CD4-positive, alpha-beta T cell treated with Interleukin-6 for 4 hours (primary cell): ENCODE measurements at regions not wholly inside any gene's neighbourhood (a gene's known extent, or its start where the extent isn't known, plus 50 kb on each side); places are given as distances from the start of the nearest gene placed in this dataset.

ENCODE experiments used
- DNase-seq: peaks from one replicate; pipeline ENCODE4 v3.0.0-alpha.2; 2020; ENCODE audit warnings: mixed read lengths

DNA sequence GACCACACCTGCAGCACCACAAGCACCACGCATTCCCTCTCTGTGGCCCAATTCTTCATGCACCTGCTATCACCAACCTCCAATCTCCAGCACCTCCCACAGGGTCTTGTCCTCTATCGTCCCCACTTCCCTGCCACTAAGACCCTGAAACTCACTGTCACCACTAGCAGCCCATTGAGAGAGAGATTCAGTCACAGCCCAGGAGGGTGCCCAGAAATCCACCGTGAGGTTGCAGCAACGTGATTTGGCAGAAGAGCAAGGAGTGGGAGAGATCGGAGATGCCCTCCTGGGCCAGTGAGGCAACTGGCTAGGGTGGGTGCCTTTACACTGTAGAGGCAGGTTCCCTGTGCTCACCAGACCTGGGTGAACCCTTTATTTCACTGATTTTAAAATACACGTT is 90.1 kb downstream of the ANKRD60 start:
- no peak for DNase-seq

DNA sequence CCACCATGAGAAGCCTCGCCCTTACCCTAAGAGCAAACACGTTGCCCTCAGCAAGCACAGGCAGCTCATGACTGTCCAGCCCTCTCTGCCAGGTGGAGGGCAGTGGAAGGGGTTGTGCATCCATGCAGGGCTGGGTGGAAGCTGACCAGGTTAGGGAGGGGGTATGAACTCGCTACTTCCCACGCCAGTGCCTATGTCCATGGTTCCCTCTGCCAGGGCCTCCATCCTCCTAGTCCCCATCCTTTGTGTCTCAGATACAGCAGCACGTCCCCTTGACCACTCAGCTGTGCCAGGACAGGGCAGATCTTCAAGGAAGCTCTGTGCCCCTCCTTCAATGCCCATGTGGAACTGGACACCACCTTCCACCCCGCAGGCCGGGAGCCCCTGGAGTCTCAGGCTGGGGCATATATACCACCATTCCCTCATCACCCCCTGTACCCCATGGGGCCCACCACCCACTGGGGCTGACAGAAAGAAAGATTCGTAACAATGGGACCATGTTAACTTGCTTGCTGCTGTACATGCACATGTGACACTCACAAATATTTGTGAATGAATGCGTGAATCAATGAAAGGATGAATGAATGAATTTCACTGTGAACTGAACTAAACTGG is 90.7 kb downstream of the ANKRD60 start:
- DNase-seq = no peak

DNA sequence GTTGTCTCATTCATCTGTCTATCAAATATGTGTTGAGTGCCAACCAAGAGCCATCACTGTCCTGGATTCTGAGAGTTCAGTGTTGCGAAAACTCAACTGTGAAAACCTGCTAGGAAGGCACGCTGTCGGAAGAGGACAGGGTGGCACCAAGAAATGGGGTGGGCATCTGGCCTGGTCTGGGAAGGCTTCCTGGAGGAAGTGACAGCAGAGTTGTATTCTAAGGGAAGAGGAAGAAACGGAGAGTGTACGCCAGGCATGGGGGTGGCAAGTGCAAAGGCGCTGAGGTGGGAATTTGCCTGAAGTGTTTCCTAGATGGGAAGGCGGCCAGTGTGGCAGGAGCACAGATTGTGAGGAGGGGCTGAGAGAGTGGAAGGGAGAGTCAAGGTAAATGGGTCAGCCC is 91.2 kb downstream of the ANKRD60 start:
- DNase-seq = no peak

DNA sequence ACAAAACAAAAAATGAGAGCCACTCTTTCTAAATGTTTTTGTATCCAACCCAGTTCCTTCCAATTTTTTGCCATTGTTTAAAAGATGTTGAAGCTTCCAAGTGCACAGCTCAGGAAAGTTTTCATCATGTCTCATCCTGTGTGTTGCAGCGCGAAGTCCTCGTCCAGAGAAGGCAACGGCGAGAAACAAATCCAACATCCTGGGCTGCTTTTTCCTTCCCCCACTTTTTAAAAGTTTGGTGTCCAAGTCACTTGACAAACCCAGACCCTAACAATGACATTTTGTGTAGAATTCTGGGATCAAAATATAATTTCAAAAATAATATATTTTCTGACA is 92.3 kb downstream of the ANKRD60 start:
- no peak for DNase-seq

DNA sequence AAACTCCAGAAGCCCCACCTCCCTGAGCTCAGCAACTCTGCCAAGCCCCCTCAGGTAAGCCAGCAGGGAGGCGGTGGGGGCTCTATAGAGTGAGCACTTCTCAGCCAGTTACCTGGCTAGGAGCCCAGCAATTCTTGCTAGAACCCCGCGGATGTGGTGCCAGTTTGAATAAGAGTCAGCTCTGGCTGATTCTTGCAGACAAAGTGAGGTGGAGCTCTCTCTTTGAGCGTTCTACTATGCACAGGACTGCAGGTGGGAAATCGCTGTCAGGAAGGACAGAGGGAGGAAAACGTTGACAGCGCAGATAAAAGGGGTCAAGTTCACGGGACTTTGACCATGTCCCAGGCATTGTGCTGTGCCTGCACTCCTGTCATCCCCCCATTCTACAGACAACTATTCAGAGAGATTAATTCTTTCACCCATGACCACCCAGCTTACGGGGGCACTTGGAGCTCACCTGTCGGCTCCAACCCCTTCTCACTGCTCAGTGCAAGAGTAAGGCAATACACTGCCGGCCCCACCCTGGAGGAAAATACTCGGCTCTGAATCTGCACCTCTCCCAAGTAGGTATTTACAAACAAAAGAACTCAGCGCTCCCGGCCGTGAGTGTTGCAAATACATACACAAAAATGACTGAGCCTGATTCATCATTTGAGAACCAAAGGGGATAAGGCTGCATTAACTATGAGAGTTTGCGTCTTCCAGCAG is 92.9 kb downstream of the ANKRD60 start:
- DNase-seq = no peak

DNA sequence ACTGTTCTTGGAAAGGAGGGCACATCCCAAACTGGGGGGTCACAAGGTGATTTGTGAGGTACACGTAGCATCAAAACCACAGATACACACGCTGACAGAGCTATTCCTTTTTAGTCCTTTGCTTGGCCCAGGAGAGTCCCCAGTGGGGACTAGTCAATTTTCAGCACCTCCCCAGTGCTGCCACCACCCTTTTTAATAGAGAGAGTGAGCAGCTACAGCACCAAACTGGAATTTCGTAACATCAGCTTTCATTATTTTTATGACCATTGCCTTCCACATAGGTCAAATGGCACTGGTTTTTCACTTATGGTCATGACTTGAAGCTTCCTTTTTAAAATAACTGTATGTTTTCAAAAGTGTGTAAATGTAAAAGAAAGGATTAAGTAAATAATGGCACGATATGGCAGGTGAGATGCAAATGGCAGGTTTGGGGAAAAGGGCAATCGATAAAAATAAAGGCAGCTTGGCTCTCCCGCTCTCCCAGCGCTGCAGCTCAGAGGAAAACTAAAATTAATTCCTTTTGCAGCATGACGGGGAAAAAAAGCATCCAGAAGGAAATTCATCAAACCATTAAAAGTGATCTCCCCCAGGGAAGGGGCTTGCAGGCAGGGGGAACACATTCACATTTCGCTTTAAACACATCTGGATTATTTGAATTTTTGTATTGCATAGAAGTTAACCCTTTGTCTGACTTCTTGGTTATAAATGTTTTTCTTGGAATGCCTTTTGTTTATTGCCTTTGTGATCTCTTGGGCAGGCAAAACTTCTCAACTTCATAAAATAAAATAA is 95.2 kb downstream of the ANKRD60 start:
- DNase-seq = no peak

DNA sequence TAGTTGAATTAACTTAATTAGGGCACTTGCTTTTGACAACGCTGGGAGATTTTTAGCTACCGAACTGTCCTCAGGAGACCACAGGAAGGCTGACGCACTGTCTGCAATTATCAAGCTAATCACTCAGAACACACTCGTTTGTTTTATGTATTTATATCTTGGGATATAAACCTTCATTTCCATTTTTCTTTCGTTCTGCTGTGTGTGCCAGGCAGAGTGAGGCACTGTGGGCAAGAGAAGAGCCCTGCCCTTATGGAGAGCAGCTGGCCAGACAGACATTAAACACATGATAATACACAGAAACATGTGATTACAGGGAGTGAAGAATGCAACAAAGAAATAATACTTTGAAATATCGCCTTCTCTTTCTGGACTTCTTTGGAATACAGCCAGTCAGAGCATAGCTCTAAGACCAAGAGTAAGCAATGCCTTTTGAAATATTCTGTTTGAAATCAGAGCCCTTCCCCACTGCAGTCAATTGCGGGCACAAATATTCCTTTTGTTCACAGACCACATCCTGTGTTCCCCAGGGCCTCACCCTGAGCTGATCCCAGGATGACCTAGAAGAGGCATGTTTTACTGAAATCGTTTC is 96.8 kb downstream of the ANKRD60 start:
- no peak for DNase-seq

DNA sequence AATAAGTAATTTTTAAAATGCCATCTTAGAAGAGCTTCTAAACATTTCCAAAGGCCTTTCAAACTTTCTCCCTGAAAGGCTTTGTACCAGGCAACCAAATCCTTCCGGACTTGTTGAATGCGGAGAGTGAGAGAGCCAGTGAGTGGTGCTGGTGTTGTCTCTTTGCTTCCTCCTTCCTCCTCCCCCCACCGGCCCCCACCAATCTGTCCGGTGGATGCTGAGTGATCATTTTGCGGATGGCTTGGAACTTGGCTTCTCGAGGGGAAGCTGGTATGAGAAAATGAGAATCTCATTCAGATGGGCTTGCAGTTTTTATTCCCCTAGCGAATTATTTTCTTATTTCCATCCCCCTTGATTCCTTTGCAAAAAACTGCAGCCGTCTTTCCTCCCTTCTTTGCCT is 97.3 kb downstream of the ANKRD60 start:
- no peak for DNase-seq

DNA sequence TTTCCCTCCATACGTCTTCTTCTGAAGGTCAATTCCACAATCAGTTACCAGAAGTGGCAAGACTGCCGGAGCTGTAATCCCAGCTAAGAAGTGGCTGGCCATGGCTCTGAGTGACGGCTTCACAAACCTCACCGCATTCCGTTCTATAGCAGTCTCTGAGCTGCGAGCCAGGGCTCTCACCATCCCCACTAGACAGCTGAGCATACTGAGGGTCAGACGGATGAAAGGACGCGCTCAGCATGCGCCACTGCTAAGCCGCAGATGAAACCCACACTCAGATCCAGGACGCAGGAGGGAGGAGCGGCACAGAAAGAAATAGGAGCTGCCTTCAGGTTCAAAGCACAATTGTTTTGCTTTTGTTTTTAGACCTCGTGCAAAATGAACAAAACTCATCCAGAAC is 97.9 kb downstream of the ANKRD60 start:
- DNase-seq = no peak

DNA sequence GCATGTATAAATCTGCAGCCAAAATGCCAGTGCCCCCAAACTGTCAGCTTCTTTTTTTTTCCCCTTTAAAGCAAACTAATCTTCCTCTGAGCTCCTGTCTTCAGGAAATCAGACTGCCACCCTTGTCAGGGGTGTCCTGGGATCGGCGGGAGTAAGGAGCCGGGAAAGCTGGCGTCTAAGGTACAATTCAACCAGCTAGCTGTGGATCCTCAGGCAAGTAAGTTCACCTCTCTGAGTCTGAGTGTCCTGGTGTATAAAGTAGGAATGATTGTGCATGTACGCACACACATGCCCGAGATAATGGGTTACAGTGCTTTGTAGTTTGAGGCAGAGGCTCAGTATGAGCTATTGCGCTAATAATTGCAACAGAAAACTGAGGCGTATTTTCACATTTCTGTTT is 98.3 kb downstream of the ANKRD60 start:
- no peak for DNase-seq

DNA sequence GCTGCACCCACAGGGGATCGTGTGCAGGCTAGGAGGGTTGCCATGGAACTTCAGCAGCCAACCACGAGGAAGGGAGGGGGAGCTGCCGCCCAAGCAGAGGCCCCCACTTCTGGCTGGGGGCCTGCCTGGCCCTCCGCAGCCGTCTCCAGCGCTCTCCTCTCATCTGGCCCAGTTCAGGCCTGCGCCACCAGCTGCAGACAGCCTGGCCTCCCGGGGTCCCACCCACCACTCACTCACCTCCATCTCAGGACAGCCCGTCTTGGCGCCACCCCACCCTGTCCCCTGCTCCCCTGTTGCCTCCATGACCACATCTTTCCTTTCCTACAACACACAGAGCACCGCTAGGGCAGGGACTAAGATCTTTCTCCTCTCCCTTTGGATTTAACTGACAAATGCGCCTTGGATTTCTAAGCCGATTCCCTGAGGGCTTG is 98.7 kb downstream of the ANKRD60 start:
- DNase-seq = no peak

DNA sequence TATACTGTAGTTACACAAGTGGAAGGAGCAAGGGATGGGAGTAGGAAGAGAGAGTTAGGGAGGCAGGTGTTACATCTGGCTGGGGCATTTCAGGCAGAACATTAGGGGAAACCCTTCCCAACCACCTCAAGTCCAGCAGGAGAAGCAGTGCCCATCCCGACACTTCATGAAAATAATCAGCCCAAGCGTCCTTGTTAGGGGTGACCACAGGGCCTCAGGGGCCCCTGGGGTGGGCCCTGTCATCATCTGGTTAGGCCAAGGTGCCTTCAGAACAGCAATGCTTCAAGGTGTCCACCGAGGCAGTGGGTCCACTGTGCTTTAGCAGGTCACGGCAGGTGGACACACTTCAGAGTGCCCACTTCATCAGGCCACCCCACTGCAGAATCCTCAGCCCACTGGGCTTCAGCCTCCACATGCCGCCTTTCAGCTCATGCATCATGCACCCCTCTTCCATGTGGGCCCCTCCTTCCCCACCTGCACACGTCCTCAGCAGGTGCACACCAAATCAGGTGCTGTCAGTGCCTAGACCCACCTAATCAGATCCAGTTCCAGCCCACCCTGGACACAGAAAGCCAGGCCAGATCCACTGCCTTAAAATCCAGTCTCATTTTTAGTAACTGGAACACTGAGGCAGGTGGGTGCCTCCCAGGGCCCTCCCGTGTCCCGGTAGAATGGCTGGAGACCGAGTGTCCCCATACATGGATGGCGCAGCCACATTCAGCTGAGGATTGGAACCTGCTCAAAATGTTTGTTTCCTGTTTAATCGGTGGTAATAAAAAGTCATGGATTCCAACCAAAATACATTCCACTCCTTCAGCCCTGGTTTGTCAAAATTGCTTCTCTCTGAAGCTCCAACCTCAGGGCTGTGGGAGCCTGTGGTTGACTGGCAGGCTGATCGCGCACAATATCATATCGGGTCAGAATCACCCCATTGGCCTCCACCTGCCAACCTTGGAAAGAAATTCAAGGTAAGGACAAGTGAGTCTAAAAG is 99.5 kb downstream of the ANKRD60 start:
- no peak for DNase-seq

DNA sequence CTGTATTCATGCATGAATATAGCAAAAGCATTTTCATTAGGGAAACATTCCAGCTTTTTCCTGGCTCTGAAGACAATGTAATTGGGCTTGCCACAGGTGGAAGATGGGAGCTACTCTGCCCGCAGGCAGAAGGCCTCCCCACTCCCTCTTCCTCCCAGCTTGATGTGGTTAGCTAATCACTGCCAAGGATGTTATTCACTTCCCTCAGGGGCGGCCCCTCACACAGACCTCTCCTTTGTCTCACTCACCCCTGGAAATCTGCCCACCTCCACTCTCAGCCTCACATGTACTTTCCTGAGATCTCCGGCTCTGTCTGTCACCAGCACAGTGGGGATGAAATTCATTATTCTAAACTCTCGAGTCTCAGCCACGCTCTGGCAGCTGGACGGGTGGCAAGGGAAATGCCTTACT is 100.7 kb downstream of the ANKRD60 start:
- no peak for DNase-seq

DNA sequence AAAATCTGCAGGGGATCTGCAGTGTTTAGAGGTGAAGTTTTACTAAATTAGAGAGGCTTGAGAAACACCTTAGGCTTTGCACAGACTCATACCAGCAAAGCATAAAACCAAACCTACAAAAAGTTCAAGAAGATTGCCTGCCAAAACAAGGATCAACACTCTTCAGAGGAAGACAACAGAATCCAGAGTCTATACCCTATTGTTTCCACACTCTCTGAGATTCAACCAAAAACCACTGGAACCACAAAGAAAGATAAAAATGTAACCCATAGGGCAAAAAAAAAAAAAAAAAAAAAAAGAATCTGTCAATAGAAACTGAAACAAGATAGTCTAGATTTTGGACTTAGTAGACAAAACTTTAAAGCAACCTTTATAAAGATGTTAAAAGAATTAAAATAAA is 102.7 kb downstream of the ANKRD60 start:
- DNase-seq = no peak

DNA sequence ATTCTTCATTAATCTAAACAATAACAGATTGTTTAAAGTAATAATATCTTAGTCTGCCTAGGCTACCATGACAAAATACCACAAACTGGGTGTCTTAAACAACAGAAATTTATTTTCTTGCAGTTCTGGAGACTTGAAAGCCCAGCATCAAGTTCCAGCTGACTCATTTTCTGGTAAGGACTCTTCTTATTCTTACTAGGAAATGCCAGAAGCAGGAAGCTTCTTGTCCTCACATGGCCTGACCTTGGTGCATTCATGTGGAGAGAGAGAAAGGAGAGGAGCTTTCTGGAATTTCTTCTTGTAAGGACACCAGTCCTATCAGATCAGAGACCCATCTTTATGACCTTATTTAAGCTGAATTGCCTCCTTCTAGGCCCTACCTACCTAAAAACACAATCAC is 110.5 kb downstream of the ANKRD60 start:
- no peak for DNase-seq

DNA sequence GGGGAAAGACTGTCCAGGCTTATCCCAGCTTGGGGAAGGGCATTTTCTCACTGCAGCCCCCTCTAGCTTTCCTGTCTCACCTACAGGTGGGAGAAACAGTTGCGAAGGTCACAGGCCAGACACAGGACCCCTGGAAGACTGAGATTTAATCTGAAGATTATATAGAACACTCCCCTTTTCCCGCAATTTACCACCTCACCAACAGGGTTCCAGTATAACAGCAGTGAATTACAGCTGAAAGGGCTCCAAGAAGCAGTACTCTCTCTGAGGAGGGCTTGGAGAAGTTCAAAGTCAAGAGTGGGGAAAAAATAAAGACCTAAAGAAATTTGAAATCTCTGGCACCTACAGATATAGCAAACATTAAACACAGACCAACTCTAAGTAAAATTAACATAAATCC is 111.9 kb downstream of the ANKRD60 start:
- no peak for DNase-seq

DNA sequence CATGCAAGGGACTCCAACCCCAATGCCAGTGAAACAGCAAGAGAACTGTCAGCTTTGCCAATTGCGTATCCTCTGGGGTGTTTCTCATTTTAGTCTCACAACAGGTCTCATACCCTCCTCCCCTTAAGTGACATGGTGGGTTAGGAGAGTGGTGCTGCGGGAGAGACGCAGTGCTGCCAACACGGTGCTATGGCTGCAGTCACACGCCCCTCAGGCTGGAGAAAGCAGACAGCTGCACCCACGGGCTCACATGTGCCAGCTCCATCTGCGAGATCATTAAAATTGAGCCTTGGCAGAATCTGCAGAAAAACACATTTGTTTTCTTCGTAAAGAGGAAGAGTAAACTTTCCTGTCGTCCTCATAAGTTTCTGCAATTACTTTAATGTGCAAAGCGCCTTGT is 114.7 kb downstream of the ANKRD60 start:
- DNase-seq = no peak

DNA sequence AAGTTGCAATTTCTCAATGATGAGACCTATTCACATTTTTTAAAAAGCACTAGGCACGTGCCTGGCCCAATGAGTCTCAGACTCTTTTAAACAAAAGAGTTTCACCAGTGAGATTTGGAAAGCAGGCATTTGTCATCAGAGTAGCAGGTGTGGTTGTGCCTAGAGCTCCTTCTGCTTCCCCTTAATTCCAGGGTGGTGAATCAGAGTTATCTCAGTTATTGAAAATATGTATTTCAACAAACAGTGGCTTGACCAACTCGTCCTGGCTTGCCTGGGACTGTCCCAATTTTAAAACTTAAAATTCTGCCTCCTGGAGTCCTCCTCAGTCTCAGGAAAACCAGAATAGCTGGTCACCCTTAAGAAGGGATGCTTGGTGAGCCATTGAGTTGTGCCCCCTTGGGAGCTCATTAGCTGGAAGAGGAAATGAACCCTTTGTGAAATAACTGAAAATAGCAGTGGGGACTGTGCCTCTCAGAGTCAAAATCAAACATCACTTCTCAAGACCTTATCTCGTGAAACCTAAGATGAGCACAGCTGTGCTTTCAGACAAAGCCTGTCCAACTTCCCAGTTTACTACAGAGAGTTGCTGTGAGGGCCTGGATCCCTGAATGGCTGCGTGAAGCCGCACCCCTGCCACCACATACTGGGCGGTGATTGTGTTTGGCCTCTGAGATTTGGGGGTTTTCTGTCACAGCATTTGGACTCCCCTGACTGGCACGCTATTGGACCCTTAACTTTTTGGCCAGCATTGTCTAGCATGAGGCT is 116.3 kb downstream of the ANKRD60 start:
- DNase-seq = no peak

DNA sequence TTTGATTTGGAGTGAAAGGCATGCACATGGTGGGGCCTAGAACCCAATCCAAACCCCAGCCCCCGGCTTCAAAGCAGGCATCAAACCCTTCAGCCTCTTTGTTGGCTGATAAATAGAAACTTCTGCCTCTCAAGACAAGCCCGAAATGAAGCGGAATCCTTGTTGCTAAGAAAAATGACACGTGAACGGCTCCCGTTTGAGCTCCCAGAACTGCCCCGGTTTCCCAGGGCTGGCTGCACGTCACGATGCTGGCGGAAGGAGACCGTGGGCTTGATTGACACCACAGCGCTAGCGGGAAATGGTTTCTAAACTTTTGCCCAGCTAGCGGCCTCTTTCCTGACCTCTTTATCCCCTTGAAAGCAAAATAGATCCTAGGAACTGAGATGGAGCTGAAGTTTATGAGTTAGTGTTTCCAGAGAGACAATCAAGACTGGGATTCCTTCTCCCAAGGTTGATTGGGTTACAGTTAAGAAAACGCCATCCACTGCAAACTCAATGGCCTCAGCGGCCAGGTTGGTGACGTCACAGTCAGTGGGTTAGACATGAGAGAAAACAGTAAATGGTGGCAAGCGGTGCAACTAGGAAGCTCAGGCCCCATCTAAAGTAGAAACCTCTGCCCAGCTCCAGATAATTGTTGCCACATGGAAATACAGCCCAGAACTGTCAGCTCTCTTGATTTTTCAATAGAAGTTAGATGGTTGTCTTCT is 117.0 kb downstream of the ANKRD60 start:
- no peak for DNase-seq

DNA sequence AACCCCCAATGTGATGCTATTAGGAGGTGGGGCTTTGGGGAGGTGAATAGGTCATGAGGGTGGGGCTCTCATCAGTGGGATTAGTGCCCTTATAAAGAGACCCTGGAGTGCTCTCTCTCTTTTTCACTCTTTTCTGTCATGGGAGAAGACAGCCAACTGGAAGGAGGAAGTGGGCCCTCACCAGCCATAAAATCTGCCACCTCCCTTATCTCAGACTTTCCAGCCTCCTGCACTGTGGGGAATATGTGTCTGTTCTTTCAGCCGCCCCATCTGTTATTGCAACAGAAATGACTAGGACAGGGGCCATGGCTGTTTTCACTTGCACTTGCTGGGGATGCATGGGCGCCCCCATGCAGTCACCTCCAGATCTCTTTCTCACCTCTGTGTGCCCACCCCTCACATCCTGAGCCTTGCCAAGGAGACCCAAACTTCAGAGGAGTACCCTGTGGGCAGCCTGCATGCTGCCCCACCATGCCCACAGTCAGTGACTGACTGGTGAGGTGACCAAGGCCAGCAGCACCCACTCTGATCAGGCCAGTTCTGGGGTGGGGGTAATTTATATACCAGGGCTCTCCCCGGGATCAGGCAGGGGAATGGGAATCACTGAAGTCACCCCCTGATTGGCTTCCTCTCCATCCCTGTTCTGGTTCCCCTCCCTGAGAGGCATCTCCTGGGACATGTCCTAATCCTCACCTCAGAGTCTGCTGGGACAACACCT is 118.4 kb downstream of the ANKRD60 start:
- no peak for DNase-seq
